ENCODE measurements at regions not wholly inside any gene's neighbourhood (a gene's known extent, or its start where the extent isn't known, plus 50 kb on each side); places are given as distances from the start of the nearest gene placed in this dataset.

DNA sequence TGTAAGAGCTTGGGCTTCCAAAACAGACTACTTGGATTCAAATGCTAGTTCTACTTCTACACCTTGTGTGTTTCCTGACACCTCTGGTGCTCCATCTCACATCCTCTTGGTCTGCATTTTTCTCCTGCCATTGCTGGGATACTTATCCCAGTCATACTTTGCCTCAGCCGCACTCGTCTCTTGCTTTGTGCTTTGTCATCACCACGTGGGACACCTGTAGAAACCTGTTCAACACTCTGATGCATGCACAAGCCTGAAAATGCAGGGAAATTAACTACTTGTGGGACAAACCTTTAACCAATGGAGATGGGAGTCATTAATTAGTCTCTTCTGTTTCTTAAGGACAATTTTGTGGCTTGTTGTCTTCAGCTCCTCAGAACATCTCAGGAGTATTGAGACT, 94.2 kb upstream of the PHYHIPL start:
- TF ChIP-seq, protein P1, sequence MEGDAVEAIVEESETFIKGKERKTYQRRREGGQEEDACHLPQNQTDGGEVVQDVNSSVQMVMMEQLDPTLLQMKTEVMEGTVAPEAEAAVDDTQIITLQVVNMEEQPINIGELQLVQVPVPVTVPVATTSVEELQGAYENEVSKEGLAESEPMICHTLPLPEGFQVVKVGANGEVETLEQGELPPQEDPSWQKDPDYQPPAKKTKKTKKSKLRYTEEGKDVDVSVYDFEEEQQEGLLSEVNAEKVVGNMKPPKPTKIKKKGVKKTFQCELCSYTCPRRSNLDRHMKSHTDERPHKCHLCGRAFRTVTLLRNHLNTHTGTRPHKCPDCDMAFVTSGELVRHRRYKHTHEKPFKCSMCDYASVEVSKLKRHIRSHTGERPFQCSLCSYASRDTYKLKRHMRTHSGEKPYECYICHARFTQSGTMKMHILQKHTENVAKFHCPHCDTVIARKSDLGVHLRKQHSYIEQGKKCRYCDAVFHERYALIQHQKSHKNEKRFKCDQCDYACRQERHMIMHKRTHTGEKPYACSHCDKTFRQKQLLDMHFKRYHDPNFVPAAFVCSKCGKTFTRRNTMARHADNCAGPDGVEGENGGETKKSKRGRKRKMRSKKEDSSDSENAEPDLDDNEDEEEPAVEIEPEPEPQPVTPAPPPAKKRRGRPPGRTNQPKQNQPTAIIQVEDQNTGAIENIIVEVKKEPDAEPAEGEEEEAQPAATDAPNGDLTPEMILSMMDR (IDR thresholded peaks at IDR 0.05), result no peak
- no peak for TF ChIP-seq EZH2 (IDR thresholded peaks at IDR 0.05; ENCODE audit: borderline replicate concordance, insufficient read depth, low read depth, low read length, poor library complexity, severe bottlenecking)

Data from B cell (primary cell).